GM23248 (cell line): ENCODE measurements at regions not wholly inside any gene's neighbourhood (a gene's known extent, or its start where the extent isn't known, plus 50 kb on each side); places are given as distances from the start of the nearest gene placed in this dataset.

Experiments used
- DNase-seq: peaks from one replicate; pipeline ENCODE4 v3.0.0-alpha.2; 2015
- H2AFZ ChIP-seq: fragments of 200-600 bp; sonication (generic); 2 replicates; pipeline ENCODE4 v1.6.1; 2016; ENCODE audit warnings: antibody characterized with exemption
- H3F3A ChIP-seq: fragments of 200-600 bp; sonication (generic); 2 replicates; pipeline ENCODE4 v1.6.1; 2016; ENCODE audit warnings: mild to moderate bottlenecking, antibody characterized with exemption, mixed run types; ENCODE audit not compliant: insufficient read depth
- H3K27ac ChIP-seq: fragments of 200-600 bp; sonication (generic); 2 replicates; pipeline ENCODE4 v1.5.1; 2016; ENCODE audit warnings: mild to moderate bottlenecking
- H3K27me3 ChIP-seq: fragments of 200-600 bp; sonication (generic); replicated peaks from 2 replicates; pipeline ENCODE4 v1.6.1; 2016; ENCODE audit warnings: mild to moderate bottlenecking; ENCODE audit not compliant: insufficient read depth
- H3K36me3 ChIP-seq: fragments of 200-600 bp; sonication (generic); 2 replicates; pipeline ENCODE4 v1.6.1; 2016; ENCODE audit warnings: low read depth, mild to moderate bottlenecking
- H3K4me1 ChIP-seq: fragments of 200-600 bp; sonication (generic); 2 replicates; pipeline ENCODE4 v1.6.1; 2016; ENCODE audit warnings: mild to moderate bottlenecking; ENCODE audit not compliant: insufficient read depth
- H3K4me2 ChIP-seq: fragments of 200-600 bp; sonication (generic); one replicate; pipeline ENCODE4 v1.6.1; 2016; ENCODE audit warnings: mild to moderate bottlenecking; ENCODE audit not compliant: unreplicated experiment
- H3K4me3 ChIP-seq: fragments of 200-600 bp; sonication (generic); 2 replicates; pipeline ENCODE4 v1.5.1; 2016; ENCODE audit warnings: mild to moderate bottlenecking
- H3K79me2 ChIP-seq: fragments of 200-600 bp; sonication (generic); 2 replicates; pipeline ENCODE4 v1.6.1; 2016; ENCODE audit warnings: mild to moderate bottlenecking; ENCODE audit not compliant: insufficient read depth
- H3K9ac ChIP-seq: fragments of 200-600 bp; sonication (generic); 2 replicates; pipeline ENCODE4 v1.6.1; 2016; ENCODE audit warnings: mild to moderate bottlenecking
- H3K9me2 ChIP-seq: fragments of 200-600 bp; sonication (generic); 2 replicates; pipeline ENCODE4 v1.6.1; 2016; ENCODE audit warnings: mixed run types, mild to moderate bottlenecking, moderate library complexity; ENCODE audit not compliant: insufficient read depth
- H3K9me3 ChIP-seq: fragments of 200-600 bp; sonication (generic); one replicate; pipeline ENCODE4 v1.6.1; 2017; ENCODE audit warnings: low read depth
- H4K20me1 ChIP-seq: fragments of 200-600 bp; sonication (generic); 2 replicates; pipeline ENCODE4 v1.6.0; 2016; ENCODE audit not compliant: insufficient read depth
- EZH2 ChIP-seq: fragments of 200-600 bp; sonication (generic); IDR thresholded peaks from 2 replicates; pipeline ENCODE4 v1.6.1; 2018; ENCODE audit warnings: antibody characterized with exemption, mild to moderate bottlenecking; ENCODE audit not compliant: insufficient read depth, poor library complexity, severe bottlenecking
- EZH2phosphoT487 ChIP-seq: fragments of 200-600 bp; sonication (generic); IDR thresholded peaks from 2 replicates; pipeline ENCODE4 v1.6.1; 2018; ENCODE audit warnings: antibody characterized with exemption, moderate library complexity, mild to moderate bottlenecking, low read depth; ENCODE audit not compliant: insufficient read depth
- WGBS, 2 experiments: methylation state at CpG; one replicate each; pipeline ENCODE4 v1.1.6; 2015 to 2017; ENCODE audit warnings: low lambda C conversion rate in 2 of 2, low coverage in 1 of 2; ENCODE audit errors: missing lambda C conversion rate in 2 of 2; 5-methylcytosine and 5-hydroxymethylcytosine counted together
- in situ Hi-C: fragments of 300-500 bp; cut with MboI; formaldehyde crosslinking; loops from 2 replicates; pipeline ENCODE4 v1.15.0; 2020

GRCh38 chr13:29707876-29708543, 112.5 kb upstream of the SLC7A1 start:
- Histone ChIP-seq H4K20me1 (no peaks in the 10 kb centered on the region), H3K27ac (no peak overlapping the region), H3K9ac (no peak overlapping the region), H3K79me2 (no peaks in the 10 kb centered on the region), H3K36me3 (no peaks in the 10 kb centered on the region), H2AFZ (peak overlapping the region; percentile 30; the same call in 1 of the 2 replicates), H3F3A (peaks cover 16% of the 10 kb centered on the region), H3K4me1 (peaks cover 15% of the 10 kb centered on the region), H3K27me3 (no peaks in the 10 kb centered on the region), H3K9me2 (no peaks in the 10 kb centered on the region), H3K4me3 (no peak overlapping the region), H3K9me3 (no peaks in the 10 kb centered on the region), H3K4me2 (no peak overlapping the region)
- TF ChIP-seq EZH2, result no peak
- TF ChIP-seq EZH2phosphoT487, result no peak
- peak; percentile 79 for DNase-seq
- in situ Hi-C loops, result loop anchor here (10.0 kb wide), 1 partner anchor 193 kb away; no protein-coding TSS in a partner anchor
- WGBS, 2 experiments, result 50 to 52% methylated on average over 7 of the region's 7 CpGs

GRCh38 chr13:29706923-29707322, 111.4 kb upstream of the SLC7A1 start:
- Histone ChIP-seq H3K9ac (no peak overlapping the region), H3K36me3 (no peaks in the 10 kb centered on the region), H3K79me2 (no peaks in the 10 kb centered on the region), H3K4me1 (peaks cover 23% of the 10 kb centered on the region), H2AFZ (no peak overlapping the region), H3F3A (peaks cover 24% of the 10 kb centered on the region), H3K9me2 (no peaks in the 10 kb centered on the region), H4K20me1 (no peaks in the 10 kb centered on the region), H3K27ac (no peak overlapping the region), H3K9me3 (no peaks in the 10 kb centered on the region), H3K4me3 (no peak overlapping the region), H3K27me3 (no peaks in the 10 kb centered on the region), H3K4me2 (no peak overlapping the region)
- DNase-seq, result no peak
- TF ChIP-seq EZH2phosphoT487, result no peak
- TF ChIP-seq EZH2, result no peak
- in situ Hi-C loops, result loop anchor here (10.0 kb wide), 1 partner anchor 192 kb away; no protein-coding TSS in a partner anchor
- 85 to 87% methylated on average over 9 of the region's 9 CpGs for WGBS, 2 experiments

GRCh38 chr13:29704648-29705047, 109.2 kb upstream of the SLC7A1 start:
- in situ Hi-C loops, result loop anchor here (10.0 kb wide), 1 partner anchor 190 kb away; no protein-coding TSS in a partner anchor
- Histone ChIP-seq H3F3A (peaks cover 34% of the 10 kb centered on the region), H3K4me1 (peaks cover 26% of the 10 kb centered on the region), H3K27me3 (no peaks in the 10 kb centered on the region), H3K36me3 (no peaks in the 10 kb centered on the region), H3K9me2 (no peaks in the 10 kb centered on the region), H3K4me3 (no peak overlapping the region), H3K27ac (no peak overlapping the region), H3K9me3 (no peaks in the 10 kb centered on the region), H3K4me2 (no peak overlapping the region), H4K20me1 (no peaks in the 10 kb centered on the region), H3K79me2 (no peaks in the 10 kb centered on the region), H3K9ac (no peak overlapping the region), H2AFZ (no peak overlapping the region)
- DNase-seq, result peak; percentile 56
- 22 to 27% methylated on average over 3 of the region's 3 CpGs for WGBS, 2 experiments
- no peak for TF ChIP-seq EZH2phosphoT487
- no peak for TF ChIP-seq EZH2

GRCh38 chr13:29703421-29703820, 107.9 kb upstream of the SLC7A1 start:
- peak overlapping the region; percentile 85 for H3K27ac ChIP-seq
- H3K27me3 ChIP-seq, result no peaks in the 10 kb centered on the region
- H3K36me3 ChIP-seq, result no peaks in the 10 kb centered on the region
- peak overlapping the region; percentile 70 for H3K9ac ChIP-seq
- peak overlapping the region; percentile 64; the same call in 1 of the 2 replicates for H3K4me3 ChIP-seq
- H3K4me1 ChIP-seq, result peaks cover 26% of the 10 kb centered on the region
- H4K20me1 ChIP-seq, result no peaks in the 10 kb centered on the region
- in situ Hi-C loops, result loop anchor here (10.0 kb wide), 1 partner anchor 189 kb away; no protein-coding TSS in a partner anchor
- 71% methylated on average over 4 of the region's 4 CpGs for WGBS, 2 experiments
- no peak for DNase-seq
- H2AFZ ChIP-seq, result peak overlapping the region; percentile 66
- no peaks in the 10 kb centered on the region for H3K9me2 ChIP-seq
- H3K4me2 ChIP-seq, result peak overlapping the region; percentile 86
- TF ChIP-seq EZH2phosphoT487 (no peak), EZH2 (no peak)
- no peaks in the 10 kb centered on the region for H3K79me2 ChIP-seq
- H3F3A ChIP-seq, result peaks cover 34% of the 10 kb centered on the region
- H3K9me3 ChIP-seq, result no peaks in the 10 kb centered on the region
